NCI-H1694 treated with DMSO at 0.1 percent for 48 hours (cell line): ENCODE measurements at regions not wholly inside any gene's neighbourhood (a gene's known extent, or its start where the extent isn't known, plus 50 kb on each side); places are given as distances from the start of the nearest gene placed in this dataset.

ENCODE experiments used
- DNase-seq: peaks from one replicate; lab custom pipeline; 2025; lab: John Stamatoyannopoulos, UW

GRCh38 chr4:42331040-42331439 lies 66.2 kb upstream of the SHISA3 start:
- DNase-seq, result no peak

GRCh38 chr4:42331914-42332368 lies 65.3 kb upstream of the SHISA3 start:
- DNase-seq, result no peak

- no peak for DNase-seq
These were observed 57.3 kb upstream of the SHISA3 start for GRCh38 chr4:42339935-42340406.

DNA sequence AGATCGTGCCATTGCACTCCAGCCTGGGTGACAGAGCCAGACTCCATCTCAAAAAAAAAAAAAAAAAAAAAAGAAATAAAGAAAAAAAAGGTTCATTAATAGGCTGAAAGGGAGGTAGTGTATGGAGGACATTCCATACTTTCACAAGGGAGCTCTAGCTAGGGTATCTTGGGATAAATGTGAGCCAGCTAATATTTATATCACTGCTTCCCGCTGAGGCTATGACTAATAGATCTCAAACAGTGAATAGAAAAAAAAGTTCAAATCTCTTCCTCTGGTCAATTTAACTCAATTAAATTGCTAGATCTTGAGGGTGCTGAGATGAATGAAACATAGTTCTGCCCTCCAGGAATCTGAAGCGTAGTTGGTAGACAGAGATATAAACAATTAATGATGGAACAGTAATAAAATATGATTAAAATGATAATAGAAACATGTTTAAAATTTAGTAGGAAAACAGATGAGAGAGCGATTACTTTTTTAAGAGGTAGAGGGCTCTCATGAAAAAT lies 55.7 kb upstream of the SHISA3 start:
- no peak for DNase-seq

DNA sequence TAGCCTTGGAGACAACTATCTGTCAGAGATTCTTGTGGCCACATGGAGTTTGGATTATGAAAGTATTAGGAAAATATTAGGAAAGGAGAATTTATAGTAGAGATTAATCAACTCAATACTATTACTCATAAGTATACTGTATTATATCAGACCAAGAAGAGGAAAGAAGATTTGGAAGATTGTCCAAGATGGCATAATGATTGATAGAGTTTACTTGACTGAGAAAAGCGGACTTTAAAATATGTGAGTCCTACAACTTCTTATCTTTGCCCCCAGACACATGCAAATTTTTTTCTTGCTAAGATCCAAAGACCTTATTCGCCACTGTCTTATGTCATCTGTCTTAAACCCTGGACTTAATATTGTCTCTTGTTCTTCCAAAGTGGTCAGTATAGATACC lies 54.8 kb upstream of the SHISA3 start:
- DNase-seq, result no peak

DNA sequence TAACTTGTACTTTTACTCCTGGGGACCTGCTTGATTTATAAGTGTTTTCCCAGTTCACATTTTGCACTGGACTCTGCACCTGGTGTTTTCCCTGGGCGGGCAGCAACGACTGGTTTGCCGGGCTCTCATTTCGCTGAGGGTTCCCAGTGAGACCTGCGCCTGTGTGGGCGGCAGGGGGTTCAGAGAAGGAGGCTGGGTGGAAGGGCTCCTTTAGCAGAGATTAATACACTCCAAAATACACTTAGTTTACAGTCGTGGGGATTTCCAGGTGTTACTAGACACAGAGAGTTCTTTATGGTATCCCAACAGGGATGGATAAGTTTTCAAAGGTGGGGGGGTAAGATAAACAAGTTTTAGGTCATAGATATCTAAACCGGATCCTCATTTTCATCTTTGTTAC lies 53.0 kb upstream of the SHISA3 start:
- no peak for DNase-seq

DNA sequence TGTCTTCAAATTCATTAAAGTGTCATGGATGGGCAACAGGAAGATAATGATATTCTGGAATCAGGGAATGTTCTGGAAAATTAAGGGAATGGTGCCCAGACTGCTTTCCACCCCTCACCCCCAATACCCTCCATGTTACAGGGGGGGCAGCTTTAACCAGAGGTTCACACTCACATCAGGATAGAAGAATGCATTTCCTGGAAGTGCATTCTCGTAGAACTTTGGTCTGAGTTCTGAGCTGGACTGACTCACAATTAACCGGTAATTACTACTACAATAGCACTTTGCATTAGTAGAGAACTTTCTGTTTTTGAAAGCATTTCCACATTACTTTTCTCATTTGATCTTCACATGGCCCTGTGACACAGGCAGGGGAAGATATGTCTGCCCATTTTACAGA lies 52.5 kb upstream of the SHISA3 start:
- DNase-seq, result no peak

DNA sequence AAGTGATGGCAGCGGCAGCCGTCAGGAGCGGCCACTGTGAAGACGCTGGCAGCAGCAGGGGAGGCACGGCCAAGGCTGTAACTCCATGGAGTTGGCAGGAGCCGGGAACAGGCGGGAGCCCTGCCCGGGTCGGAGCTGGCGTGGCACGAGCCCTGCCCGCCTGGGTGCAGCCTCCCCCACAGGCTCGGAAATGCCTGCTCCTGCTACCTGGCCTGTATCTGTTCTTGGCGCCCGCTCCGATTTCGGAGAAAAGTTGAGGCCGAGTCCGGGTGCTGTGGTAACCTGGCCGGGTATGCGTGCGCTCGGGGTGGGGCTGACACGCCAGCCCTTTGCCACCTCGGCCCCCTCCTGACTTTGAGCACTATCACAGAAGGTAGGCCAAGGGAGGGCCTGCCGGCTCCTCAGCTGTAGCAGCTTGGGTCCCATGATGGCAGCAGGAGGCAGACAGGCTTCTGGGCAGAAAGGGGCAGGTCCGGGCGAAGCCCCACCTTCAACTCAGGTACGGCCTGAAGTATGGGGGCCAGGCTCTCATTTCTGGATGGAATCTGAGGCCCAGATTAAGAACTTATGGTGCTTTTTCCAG lies 51.2 kb upstream of the SHISA3 start:
- no peak for DNase-seq

DNA sequence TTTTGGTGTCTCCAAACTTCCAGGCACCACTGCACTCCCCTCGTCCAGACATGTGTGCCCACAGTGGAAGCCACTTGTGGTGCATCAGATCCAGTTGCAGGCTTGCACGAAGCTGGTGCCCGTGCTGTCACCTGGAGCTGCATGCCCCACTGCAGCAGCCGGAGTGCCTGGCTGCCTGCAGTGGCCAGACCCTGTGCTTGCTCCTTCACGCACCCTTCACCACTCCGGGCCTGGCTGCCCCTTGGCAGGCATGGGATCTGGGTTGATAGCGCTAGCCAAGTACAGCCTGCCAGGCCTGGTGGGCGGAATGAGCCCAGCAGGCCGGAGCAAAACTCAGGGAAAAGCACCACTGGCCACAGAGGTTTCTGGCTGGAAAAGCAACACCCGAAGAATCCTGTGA lies 50.2 kb upstream of the SHISA3 start:
- no peak for DNase-seq
